ENCODE measurements at regions not wholly inside any gene's neighbourhood (a gene's known extent, or its start where the extent isn't known, plus 50 kb on each side); places are given as distances from the start of the nearest gene placed in this dataset.

DNA sequence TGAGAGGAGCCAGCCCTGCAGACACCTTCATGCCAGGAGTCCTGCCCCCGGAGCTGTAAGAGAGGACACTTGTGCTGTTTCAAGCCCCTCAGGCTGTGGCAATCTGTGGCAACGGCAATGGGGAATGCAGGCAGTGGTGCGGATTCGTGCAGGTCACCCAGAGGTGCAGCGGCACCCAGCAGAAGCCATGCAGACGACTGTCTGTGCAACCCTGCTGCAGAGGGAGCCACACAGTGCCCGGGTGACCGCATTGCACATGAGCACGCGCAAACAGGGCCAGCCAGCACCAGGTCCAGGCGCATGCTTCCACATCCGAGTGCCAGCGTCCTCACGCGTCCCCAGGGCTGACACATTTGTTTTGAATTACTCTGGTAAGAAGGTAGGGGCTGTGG lies 84.8 kb upstream of the GPC1 start:
- peaks cover 24 to 73% of the 10 kb centered on the region in 2 donors for H3K27me3 Mint-ChIP-seq
- ATAC-seq (replicated peaks) (no peak), DNase-seq (no peak)
- H3K9me3 Mint-ChIP-seq, result no peaks in the 10 kb centered on the region
- no peak overlapping the region for H3K4me3 Mint-ChIP-seq
- H3K4me1 Mint-ChIP-seq (ENCODE audit: low read depth in 2 of 2), result no peaks in the 10 kb centered on the region
- no peaks in the 10 kb centered on the region for H3K36me3 Mint-ChIP-seq (ENCODE audit: insufficient read depth)
- H3K27ac Mint-ChIP-seq, result no peak overlapping the region

DNA sequence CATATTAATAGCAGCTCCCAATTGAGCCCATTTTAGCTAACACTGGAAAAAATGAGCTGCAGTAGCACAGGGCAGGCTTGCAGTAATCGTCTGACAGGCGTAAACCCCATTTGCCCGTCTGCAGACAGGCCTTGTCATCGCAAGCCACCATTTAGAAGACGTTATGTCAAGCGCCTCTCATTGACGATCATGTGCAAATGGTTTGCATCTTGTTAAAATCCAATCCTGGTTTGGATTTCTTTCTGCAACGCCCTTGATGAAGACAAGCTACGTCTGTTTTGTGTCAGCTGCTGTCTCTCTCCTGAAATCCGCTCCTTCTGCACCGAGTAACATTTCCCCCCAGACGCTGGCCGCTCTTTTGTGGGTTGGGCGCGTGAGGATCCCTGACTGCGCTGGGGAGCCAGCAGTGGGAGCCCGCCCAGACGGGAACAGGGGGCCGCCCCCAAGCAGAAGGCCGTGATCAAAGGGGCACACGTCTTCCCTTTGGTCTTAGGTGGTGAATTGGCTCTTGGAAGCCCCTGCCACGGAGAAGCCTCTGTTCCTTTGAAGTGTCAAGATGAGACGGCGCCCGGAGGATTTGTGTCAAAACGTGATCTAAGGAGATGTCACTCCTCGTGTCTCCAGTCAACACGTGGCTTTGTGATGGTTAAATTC lies 84.2 kb upstream of the GPC1 start:
- H3K4me3 Mint-ChIP-seq, result no peak overlapping the region
- H3K27ac Mint-ChIP-seq, result no peak overlapping the region
- H3K36me3 Mint-ChIP-seq (ENCODE audit: insufficient read depth), result no peaks in the 10 kb centered on the region
- no peaks in the 10 kb centered on the region for H3K9me3 Mint-ChIP-seq
- no peak for DNase-seq
- no peak for ATAC-seq (replicated peaks)
- H3K27me3 Mint-ChIP-seq, result peaks cover 29 to 73% of the 10 kb centered on the region in 2 donors
- no peaks in the 10 kb centered on the region for H3K4me1 Mint-ChIP-seq (ENCODE audit: low read depth in 2 of 2)

DNA sequence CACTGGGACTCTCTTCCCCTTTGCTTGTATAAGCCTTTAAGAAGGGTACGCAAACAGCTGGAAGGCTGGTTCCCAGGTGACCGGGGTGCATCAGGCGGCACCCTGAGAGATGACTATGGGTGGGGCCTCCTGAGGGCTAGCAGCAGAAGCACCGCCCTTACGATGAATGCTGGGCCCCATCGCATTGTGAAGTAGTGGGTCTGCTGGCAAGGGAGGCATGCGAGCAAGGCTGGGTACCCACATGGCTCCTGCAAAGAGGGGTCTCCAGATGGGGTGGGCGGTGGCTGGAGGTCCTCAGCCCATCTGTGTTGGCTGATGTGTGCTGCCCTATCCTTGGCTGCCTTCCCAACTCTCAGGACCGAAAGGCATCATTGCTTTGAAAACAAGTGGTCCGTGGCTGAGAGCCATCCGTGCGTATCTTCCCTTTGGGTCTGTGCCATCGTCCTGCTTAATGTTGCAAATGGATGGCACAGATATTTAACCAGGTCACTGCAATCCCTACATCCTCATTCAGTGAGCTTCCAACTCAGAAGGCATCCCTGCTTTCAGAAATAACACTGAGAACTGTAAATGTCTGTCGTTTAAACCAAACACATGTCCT lies 83.5 kb upstream of the GPC1 start:
- DNase-seq, result no peak

DNA sequence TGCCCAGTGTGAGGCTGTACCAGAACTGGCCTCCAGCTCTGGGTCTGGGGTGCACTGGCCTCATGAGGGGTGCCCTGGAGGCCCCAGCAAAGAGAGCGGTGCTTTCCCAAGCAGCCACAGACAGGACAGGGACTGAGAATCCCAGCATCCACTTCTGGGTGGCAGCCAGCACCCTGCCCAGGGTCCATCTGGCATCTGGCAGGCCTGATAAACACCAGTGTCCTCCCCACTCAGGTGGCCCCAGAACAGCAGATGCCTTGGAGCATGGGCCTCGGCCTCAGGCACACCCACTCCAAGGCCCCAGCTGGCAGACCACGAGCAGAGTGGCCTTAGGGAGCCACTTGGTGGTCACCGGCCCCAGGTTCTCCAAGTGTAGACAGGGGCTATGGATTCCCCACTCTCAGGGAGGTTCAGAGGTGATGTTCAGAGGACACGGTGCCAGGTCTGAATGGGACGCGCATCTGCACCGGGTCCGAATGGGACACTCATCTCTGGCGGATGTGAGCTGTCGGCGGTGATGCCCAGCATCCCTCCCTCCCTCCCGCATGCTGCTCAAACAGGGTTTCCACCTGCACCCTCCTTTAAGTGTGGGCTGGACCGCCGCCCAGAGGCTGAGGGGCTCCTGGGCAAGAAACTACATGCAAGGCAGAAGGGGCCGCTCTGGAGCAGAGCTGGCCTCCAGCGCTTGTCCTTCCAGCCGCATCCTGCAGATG lies 82.2 kb upstream of the GPC1 start:
- Mint-ChIP-seq H3K27ac (no peak overlapping the region), H3K9me3 (no peaks in the 10 kb centered on the region), H3K4me1 (ENCODE audit: low read depth in 2 of 2) (no peaks in the 10 kb centered on the region), H3K27me3 (peaks cover 25 to 68% of the 10 kb centered on the region in 2 donors), H3K36me3 (ENCODE audit: insufficient read depth) (no peaks in the 10 kb centered on the region), H3K4me3 (no peak overlapping the region)
- DNase-seq (no peak), ATAC-seq (replicated peaks) (no peak)

More for the DNA sequence above, 83.5 kb upstream of the GPC1 start:
- no peak for ATAC-seq (replicated peaks)
- H3K4me3 Mint-ChIP-seq, result no peak overlapping the region
- no peak overlapping the region for H3K27ac Mint-ChIP-seq
- H3K4me1 Mint-ChIP-seq (ENCODE audit: low read depth in 2 of 2), result no peaks in the 10 kb centered on the region
- H3K36me3 Mint-ChIP-seq (ENCODE audit: insufficient read depth), result no peaks in the 10 kb centered on the region
- no peaks in the 10 kb centered on the region for H3K9me3 Mint-ChIP-seq
- H3K27me3 Mint-ChIP-seq, result peaks cover 29 to 73% of the 10 kb centered on the region in 2 donors

DNA sequence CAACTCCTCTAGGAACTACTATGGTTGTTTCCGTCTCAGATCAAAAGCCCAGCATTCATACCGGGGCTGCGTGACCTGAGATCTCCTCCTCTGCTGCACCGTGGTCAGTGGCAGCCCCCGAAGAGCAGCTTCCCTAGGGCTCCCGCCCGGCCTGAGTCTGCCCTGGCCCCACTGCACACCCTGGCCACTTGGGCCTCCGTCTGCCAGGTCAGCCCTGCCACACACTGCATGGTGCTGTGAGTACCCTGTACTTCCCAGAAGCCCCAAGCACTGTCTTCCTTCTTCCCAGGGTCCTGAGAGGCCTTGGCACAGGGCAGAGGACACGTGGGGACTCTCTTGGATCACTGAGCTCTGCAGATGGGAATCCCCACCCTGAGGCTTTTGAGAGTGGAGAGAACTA lies 81.5 kb upstream of the GPC1 start:
- Mint-ChIP-seq H3K4me1 (ENCODE audit: low read depth in 2 of 2) (no peaks in the 10 kb centered on the region), H3K9me3 (no peaks in the 10 kb centered on the region), H3K27me3 (peaks cover 18 to 61% of the 10 kb centered on the region in 2 donors), H3K36me3 (ENCODE audit: insufficient read depth) (no peaks in the 10 kb centered on the region), H3K4me3 (no peak overlapping the region), H3K27ac (no peak overlapping the region)
- DNase-seq (no peak), ATAC-seq (replicated peaks) (no peak)

DNA sequence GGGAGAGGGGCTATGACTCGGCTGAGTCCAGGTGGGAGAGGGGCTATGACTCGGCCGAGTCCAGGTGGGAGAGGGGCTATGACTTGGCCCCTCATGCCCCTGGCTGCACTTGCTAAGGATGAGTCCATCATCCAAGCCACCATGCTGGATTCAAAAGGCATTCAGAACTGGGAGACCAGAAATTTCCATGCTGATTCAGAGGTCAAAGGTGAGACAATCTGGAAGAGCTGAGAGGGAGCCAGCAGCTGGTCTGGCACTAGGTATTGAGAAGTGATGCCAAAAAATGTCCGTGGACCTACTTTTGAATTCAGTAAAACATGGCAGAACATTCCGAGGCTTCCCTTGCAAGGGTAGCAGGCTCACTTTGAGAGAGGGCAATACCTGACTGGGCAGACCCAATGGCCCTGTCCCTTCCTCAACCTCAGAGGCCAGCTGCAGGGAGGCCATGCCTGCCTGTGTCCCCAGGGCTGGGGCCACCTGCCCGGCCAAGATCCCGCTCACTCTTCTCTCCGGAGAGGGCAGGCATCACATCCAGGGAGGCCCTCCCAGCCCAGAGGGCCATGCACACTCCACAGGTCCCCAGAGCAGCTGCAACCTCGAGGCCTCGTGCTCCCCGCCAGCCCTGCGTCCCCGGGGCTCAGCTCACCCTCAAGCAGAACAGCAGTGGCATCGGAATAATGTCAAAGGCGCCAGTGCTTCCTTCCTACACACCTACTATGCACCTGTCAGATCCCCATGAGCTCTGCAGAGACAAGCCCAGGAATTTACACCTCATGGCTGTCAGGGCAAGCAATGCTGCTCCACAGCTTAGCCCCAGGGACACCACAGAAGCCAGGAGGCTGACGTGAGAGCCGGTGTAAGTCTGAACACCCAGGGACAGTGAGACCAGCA lies 80.2 kb upstream of the GPC1 start:
- Mint-ChIP-seq H3K9me3 (peaks cover 0 to under 1% of the 10 kb centered on the region in 2 donors), H3K4me3 (no peak overlapping the region), H3K27me3 (peaks cover 13 to 53% of the 10 kb centered on the region in 2 donors), H3K27ac (no peak overlapping the region), H3K36me3 (ENCODE audit: insufficient read depth) (no peaks in the 10 kb centered on the region), H3K4me1 (ENCODE audit: low read depth in 2 of 2) (no peaks in the 10 kb centered on the region)
- no peak for DNase-seq
- ATAC-seq (replicated peaks), result no peak

DNA sequence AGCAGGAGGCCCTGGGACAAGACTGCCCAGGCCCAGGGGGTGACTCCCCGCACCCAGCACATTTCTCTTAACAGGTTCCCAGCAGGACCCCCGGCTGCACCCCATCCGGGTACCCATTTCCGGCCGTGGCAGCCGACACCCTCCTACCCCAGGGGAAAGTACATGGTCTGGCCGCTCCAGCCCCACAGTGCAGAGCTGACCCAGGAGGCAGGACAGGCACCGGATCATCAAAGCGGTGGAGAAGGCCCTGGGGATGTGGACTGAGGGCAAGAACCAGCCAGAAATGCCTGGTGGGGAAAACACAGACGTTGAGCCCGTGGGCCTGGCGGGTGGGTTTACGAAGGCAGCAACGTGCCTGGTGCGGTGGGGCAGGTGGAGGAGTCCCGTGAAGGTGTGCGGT lies 79.5 kb upstream of the GPC1 start:
- no peak for DNase-seq
- Mint-ChIP-seq H3K27me3 (peaks cover 8 to 46% of the 10 kb centered on the region in 2 donors), H3K4me1 (ENCODE audit: low read depth in 2 of 2) (no peaks in the 10 kb centered on the region), H3K4me3 (no peak overlapping the region), H3K36me3 (ENCODE audit: insufficient read depth) (no peaks in the 10 kb centered on the region), H3K27ac (peak overlapping the region in 1 of 2 donors; percentile 21), H3K9me3 (peaks cover 4 to 7% of the 10 kb centered on the region in 2 donors)
- no peak for ATAC-seq (replicated peaks)

DNA sequence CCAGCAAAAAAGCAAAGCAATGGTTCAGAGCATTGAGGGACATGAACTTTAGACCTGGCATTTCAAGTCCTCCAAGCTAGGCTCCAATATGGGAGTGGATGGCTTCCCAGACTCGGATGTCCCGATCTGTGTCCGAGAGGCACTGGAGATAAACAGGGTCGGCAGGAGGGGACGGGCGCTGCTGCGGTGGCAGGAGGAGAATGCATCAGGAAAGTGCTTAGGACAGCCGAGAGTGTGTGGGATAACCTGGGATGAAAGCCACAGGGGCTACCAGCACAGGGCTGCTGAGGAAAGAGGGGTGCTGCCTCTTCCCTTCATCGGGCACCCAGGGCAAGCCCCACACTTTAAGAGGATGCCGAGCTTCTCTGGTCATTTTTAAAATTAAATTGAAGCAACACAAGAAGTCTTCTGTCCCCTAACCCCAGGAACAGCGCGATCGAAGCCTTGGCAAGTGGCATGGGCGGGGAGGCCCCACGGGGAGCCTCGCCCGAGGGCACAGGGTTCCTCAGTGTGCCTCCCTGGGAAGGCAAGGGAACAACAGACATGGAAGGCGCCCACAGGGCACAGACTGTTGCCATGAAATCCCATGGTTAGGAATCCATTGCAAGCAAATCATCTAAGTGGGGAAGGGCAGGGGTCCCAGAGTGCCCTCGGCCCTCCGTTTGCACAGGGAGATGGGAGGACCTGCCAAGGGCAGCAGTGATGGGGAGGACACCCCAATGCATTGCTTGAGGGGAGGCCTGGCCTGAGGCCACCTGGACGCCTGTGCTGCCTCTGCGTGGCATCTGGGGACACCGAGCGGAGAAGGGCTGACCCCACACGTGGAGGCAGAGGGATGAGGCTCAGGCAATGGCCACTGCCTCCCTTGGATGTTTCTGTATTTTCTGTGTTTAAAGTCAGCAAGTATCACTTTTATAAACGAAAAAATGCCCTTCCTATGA lies 78.5 kb upstream of the GPC1 start:
- Mint-ChIP-seq H3K36me3 (ENCODE audit: insufficient read depth) (no peaks in the 10 kb centered on the region), H3K27ac (no peak overlapping the region), H3K27me3 (peaks cover 8 to 45% of the 10 kb centered on the region in 2 donors), H3K4me1 (ENCODE audit: low read depth in 2 of 2) (no peaks in the 10 kb centered on the region), H3K9me3 (peaks cover 7 to 12% of the 10 kb centered on the region in 2 donors), H3K4me3 (no peak overlapping the region)
- DNase-seq (no peak), ATAC-seq (replicated peaks) (no peak)

DNA sequence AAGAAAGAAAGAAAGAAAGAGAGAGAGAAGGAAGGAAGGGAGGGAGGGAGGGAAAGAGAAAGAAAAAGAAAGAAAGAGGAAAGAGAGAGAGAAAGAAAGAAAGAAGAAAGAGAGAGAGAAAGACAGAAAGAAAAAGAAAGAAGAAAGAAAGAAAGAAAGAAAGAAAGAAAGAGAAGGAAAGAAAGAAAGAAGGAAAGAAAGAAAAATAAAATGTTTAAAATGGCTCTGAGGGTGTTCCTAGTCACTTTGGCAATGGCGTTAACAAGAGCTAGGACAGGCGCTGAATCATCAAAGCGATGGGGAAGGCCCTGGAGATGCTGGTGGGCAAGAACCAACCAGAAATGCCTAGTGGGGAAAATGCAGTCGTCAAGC lies 77.8 kb upstream of the GPC1 start:
- H3K9me3 Mint-ChIP-seq, result peaks cover 7 to 12% of the 10 kb centered on the region in 2 donors
- no peaks in the 10 kb centered on the region for H3K4me1 Mint-ChIP-seq (ENCODE audit: low read depth in 2 of 2)
- DNase-seq, result no peak
- no peak overlapping the region for H3K27ac Mint-ChIP-seq
- peaks cover 8 to 45% of the 10 kb centered on the region in 2 donors for H3K27me3 Mint-ChIP-seq
- no peak for ATAC-seq (replicated peaks)
- no peaks in the 10 kb centered on the region for H3K36me3 Mint-ChIP-seq (ENCODE audit: insufficient read depth)
- H3K4me3 Mint-ChIP-seq, result no peak overlapping the region

DNA sequence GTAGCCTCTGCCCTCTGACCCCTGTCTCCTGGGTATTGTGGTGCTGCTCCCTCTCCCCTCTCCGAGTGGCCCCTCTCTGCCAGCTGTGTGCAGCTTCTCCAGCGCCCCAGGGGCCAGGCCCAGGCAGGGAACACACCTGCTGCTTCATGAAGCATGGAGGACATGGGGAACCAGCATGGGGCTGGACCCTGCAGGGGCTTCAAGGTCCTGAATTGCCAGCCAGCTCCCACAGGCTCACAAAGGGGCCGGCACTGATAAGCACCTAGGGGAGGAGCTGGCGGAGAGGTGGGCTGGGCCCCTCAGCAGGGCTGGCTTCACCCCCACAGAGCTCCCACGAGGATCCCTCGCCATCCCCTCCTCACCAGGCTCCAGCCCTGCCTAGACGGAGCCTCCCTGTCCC lies 77.4 kb upstream of the GPC1 start:
- Mint-ChIP-seq H3K36me3 (ENCODE audit: insufficient read depth) (no peaks in the 10 kb centered on the region), H3K27ac (no peak overlapping the region), H3K4me1 (ENCODE audit: low read depth in 2 of 2) (no peaks in the 10 kb centered on the region), H3K9me3 (peaks cover 7 to 12% of the 10 kb centered on the region in 2 donors), H3K27me3 (peaks cover 8 to 42% of the 10 kb centered on the region in 2 donors), H3K4me3 (no peak overlapping the region)
- DNase-seq (no peak), ATAC-seq (replicated peaks) (no peak)

DNA sequence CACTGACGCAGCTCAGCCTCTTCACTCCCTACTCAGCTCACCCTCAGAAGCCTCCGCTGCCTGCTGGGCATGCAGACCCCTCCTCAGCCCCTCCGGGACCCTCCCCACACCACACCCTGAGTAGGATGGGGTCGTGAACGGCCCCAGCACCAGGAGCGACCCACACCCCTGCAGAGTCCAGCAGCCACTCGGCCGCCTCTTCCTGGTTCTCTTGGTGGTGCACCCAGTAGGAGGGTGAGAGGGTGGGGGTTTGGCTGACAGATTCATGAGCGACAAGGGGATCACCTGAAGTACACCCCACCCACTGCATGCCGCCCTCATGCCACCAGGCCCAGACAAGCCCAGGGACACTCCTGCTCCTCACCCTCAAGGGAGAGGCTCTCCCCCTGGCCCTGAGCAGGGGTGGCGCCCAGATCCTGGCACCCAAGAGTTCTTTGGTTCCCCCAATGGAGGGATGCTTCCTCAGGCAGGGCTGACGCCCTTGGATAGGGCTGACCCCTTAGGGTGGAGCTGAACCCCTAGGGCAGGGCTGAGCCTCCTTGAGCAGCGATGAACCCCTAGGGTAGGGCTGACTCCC lies 76.6 kb upstream of the GPC1 start:
- H3K27ac Mint-ChIP-seq, result no peak overlapping the region
- ATAC-seq (replicated peaks) (no peak), DNase-seq (no peak)
- H3K4me3 Mint-ChIP-seq, result no peak overlapping the region
- H3K4me1 Mint-ChIP-seq (ENCODE audit: low read depth in 2 of 2), result no peaks in the 10 kb centered on the region
- H3K36me3 Mint-ChIP-seq (ENCODE audit: insufficient read depth), result no peaks in the 10 kb centered on the region
- H3K9me3 Mint-ChIP-seq, result peaks cover 7 to 12% of the 10 kb centered on the region in 2 donors
- H3K27me3 Mint-ChIP-seq, result peaks cover 10 to 40% of the 10 kb centered on the region in 2 donors

DNA sequence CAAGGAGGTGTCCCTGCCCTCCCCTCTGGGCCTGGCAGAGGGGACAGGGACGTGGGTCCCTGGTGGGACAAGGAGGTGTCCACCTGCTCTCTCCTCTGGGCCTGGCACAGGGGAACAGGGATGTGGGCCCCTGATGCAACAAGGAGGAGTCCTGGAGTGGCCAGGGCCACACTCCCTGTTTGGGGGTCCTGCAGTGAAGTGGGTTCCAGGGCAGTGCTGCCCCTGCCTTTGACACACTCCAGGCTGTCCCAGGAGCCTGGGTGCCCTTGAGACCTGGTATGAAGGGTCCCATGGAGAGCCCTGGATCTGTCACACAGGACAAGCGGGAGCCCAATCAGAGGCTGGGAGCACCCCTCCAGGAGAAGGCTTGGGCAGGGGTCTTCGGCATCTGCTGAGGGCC lies 75.8 kb upstream of the GPC1 start:
- H3K36me3 Mint-ChIP-seq (ENCODE audit: insufficient read depth), result no peaks in the 10 kb centered on the region
- no peak overlapping the region for H3K27ac Mint-ChIP-seq
- ATAC-seq (replicated peaks), result no peak
- no peak overlapping the region for H3K4me3 Mint-ChIP-seq
- peaks cover 7 to 12% of the 10 kb centered on the region in 2 donors for H3K9me3 Mint-ChIP-seq
- H3K4me1 Mint-ChIP-seq (ENCODE audit: low read depth in 2 of 2), result no peaks in the 10 kb centered on the region
- no peak for DNase-seq
- H3K27me3 Mint-ChIP-seq, result peaks cover 14 to 42% of the 10 kb centered on the region in 2 donors
